ENCODE measurements at regions not wholly inside any gene's neighbourhood (a gene's known extent, or its start where the extent isn't known, plus 50 kb on each side); places are given as distances from the start of the nearest gene placed in this dataset.

GRCh38 chr12:34286934-34287333 lies 264.6 kb downstream of the ALG10 start:
- no peaks in the 10 kb centered on the region for H3K36me3 ChIP-seq (ENCODE audit: low read length)
- H2AFZ ChIP-seq (ENCODE audit: low read depth, low read length, severe bottlenecking) = no peak overlapping the region
- no peaks in the 10 kb centered on the region for H3F3A ChIP-seq (ENCODE audit: insufficient read depth)
- H3K79me2 ChIP-seq (ENCODE audit: insufficient read depth, low read length) = no peaks in the 10 kb centered on the region
- H3K27me3 ChIP-seq (ENCODE audit: low read length) = no peaks in the 10 kb centered on the region
- no peak overlapping the region for H3K4me3 ChIP-seq (ENCODE audit: insufficient read depth, low read length, poor library complexity, severe bottlenecking)
- no peak for TF ChIP-seq EZH2phosphoT487 (conservative IDR thresholded peaks at IDR 0.05; ENCODE audit: low read length)
- TF ChIP-seq CTCF (IDR thresholded peaks at IDR 0.05; ENCODE audit: insufficient read depth, low read length, poor library complexity, severe bottlenecking) = no peak
- H3K9me2 ChIP-seq (replicated peaks; ENCODE audit: insufficient read depth, low read length) = no peaks in the 10 kb centered on the region
- no peak overlapping the region for H3K9ac ChIP-seq (ENCODE audit: low read length)
- H3K27ac ChIP-seq (ENCODE audit: low read depth, low read length) = no peak overlapping the region
- no peaks in the 10 kb centered on the region for H3K9me3 ChIP-seq (ENCODE audit: insufficient read depth, low read length)
- H4K20me1 ChIP-seq (ENCODE audit: low read depth, low read length) = no peaks in the 10 kb centered on the region
- no peak overlapping the region for H3K4me2 ChIP-seq (ENCODE audit: low read depth, low read length, poor library complexity, severe bottlenecking)

- Histone ChIP-seq H4K20me1 (ENCODE audit: low read depth, low read length) (no peaks in the 10 kb centered on the region), H3K27ac (ENCODE audit: low read depth, low read length) (no peak overlapping the region), H3K4me2 (ENCODE audit: low read depth, low read length, poor library complexity, severe bottlenecking) (no peak overlapping the region), H3F3A (ENCODE audit: insufficient read depth) (no peaks in the 10 kb centered on the region), H2AFZ (ENCODE audit: low read depth, low read length, severe bottlenecking) (no peak overlapping the region), H3K27me3 (ENCODE audit: low read length) (no peaks in the 10 kb centered on the region), H3K36me3 (ENCODE audit: low read length) (no peaks in the 10 kb centered on the region), H3K9ac (ENCODE audit: low read length) (no peak overlapping the region), H3K4me3 (ENCODE audit: insufficient read depth, low read length, poor library complexity, severe bottlenecking) (no peak overlapping the region), H3K9me3 (ENCODE audit: insufficient read depth, low read length) (no peaks in the 10 kb centered on the region), H3K9me2 (replicated peaks; ENCODE audit: insufficient read depth, low read length) (no peaks in the 10 kb centered on the region), H3K79me2 (ENCODE audit: insufficient read depth, low read length) (no peaks in the 10 kb centered on the region)
- TF ChIP-seq EZH2phosphoT487 (conservative IDR thresholded peaks at IDR 0.05; ENCODE audit: low read length) = no peak
- TF ChIP-seq CTCF (IDR thresholded peaks at IDR 0.05; ENCODE audit: insufficient read depth, low read length, poor library complexity, severe bottlenecking) = no peak
Measured at GRCh38 chr12:34287437-34287836, 265.1 kb downstream of the ALG10 start.

- H3F3A ChIP-seq (ENCODE audit: insufficient read depth) = no peaks in the 10 kb centered on the region
- H3K27ac ChIP-seq (ENCODE audit: low read depth, low read length) = no peak overlapping the region
- H3K27me3 ChIP-seq (ENCODE audit: low read length) = no peaks in the 10 kb centered on the region
- H3K79me2 ChIP-seq (ENCODE audit: insufficient read depth, low read length) = no peaks in the 10 kb centered on the region
- no peaks in the 10 kb centered on the region for H4K20me1 ChIP-seq (ENCODE audit: low read depth, low read length)
- no peaks in the 10 kb centered on the region for H3K36me3 ChIP-seq (ENCODE audit: low read length)
- H3K4me2 ChIP-seq (ENCODE audit: low read depth, low read length, poor library complexity, severe bottlenecking) = no peak overlapping the region
- H3K9ac ChIP-seq (ENCODE audit: low read length) = no peak overlapping the region
- TF ChIP-seq EZH2phosphoT487 (conservative IDR thresholded peaks at IDR 0.05; ENCODE audit: low read length) = no peak
- TF ChIP-seq CTCF (IDR thresholded peaks at IDR 0.05; ENCODE audit: insufficient read depth, low read length, poor library complexity, severe bottlenecking) = no peak
- H3K9me3 ChIP-seq (ENCODE audit: insufficient read depth, low read length) = no peaks in the 10 kb centered on the region
- no peak overlapping the region for H2AFZ ChIP-seq (ENCODE audit: low read depth, low read length, severe bottlenecking)
- H3K9me2 ChIP-seq (replicated peaks; ENCODE audit: insufficient read depth, low read length) = no peaks in the 10 kb centered on the region
- H3K4me3 ChIP-seq (ENCODE audit: insufficient read depth, low read length, poor library complexity, severe bottlenecking) = no peak overlapping the region
Measured at GRCh38 chr12:34287986-34288962, 266.0 kb downstream of the ALG10 start.
